ENCODE measurements at regions not wholly inside any gene's neighbourhood (a gene's known extent, or its start where the extent isn't known, plus 50 kb on each side); places are given as distances from the start of the nearest gene placed in this dataset.

- H3K36me3 ChIP-seq: no peaks in the 10 kb centered on the region
- peak overlapping the region in 1 of 2 donors; percentile 57 for H3K27ac ChIP-seq
- H3K4me1 ChIP-seq: no peaks in the 10 kb centered on the region
- no peak overlapping the region for H3K4me3 ChIP-seq
- intact Hi-C loops (cut with DNase I; ENCODE audit: low total_unique reads): no loop called here
- H3K27me3 ChIP-seq: no peaks in the 10 kb centered on the region
- no peaks in the 10 kb centered on the region for H3K9me3 ChIP-seq
- no peak for DNase-seq
- no peak for TF ChIP-seq CTCF (IDR thresholded peaks at IDR 0.05)
- TF ChIP-seq POLR2A (IDR thresholded peaks at IDR 0.05): no peak
These were observed 133.2 kb downstream of the ADAMTS15 start for GRCh38 chr11:130581646-130582045.

- no peak overlapping the region for H3K27ac ChIP-seq
- no peaks in the 10 kb centered on the region for H3K36me3 ChIP-seq
- H3K4me3 ChIP-seq: no peak overlapping the region
- no peaks in the 10 kb centered on the region for H3K4me1 ChIP-seq
- DNase-seq: no peak
- H3K9me3 ChIP-seq: no peaks in the 10 kb centered on the region
- no peaks in the 10 kb centered on the region for H3K27me3 ChIP-seq
- intact Hi-C loops (cut with DNase I; ENCODE audit: low total_unique reads): no loop called here
- TF ChIP-seq POLR2A (IDR thresholded peaks at IDR 0.05) (no peak), CTCF (IDR thresholded peaks at IDR 0.05) (no peak)
These were observed 133.7 kb downstream of the ADAMTS15 start for GRCh38 chr11:130582176-130582575.

GRCh38 chr11:130582981-130583380 lies 134.5 kb downstream of the ADAMTS15 start:
- Histone ChIP-seq H3K27ac (no peak overlapping the region), H3K9me3 (no peaks in the 10 kb centered on the region), H3K27me3 (no peaks in the 10 kb centered on the region), H3K4me3 (no peak overlapping the region), H3K4me1 (no peaks in the 10 kb centered on the region), H3K36me3 (no peaks in the 10 kb centered on the region)
- intact Hi-C loops (cut with DNase I; ENCODE audit: low total_unique reads): no loop called here
- no peak for DNase-seq
- no peak for TF ChIP-seq POLR2A (IDR thresholded peaks at IDR 0.05)
- TF ChIP-seq CTCF (IDR thresholded peaks at IDR 0.05): no peak

GRCh38 chr11:130583801-130584211 lies 135.4 kb downstream of the ADAMTS15 start:
- no peak for DNase-seq
- Histone ChIP-seq H3K36me3 (no peaks in the 10 kb centered on the region), H3K27me3 (no peaks in the 10 kb centered on the region), H3K4me3 (no peak overlapping the region), H3K4me1 (no peaks in the 10 kb centered on the region), H3K27ac (no peak overlapping the region), H3K9me3 (no peaks in the 10 kb centered on the region)
- intact Hi-C loops (cut with DNase I; ENCODE audit: low total_unique reads): no loop called here
- TF ChIP-seq POLR2A (IDR thresholded peaks at IDR 0.05): no peak
- no peak for TF ChIP-seq CTCF (IDR thresholded peaks at IDR 0.05)

GRCh38 chr11:130585545-130585944 lies 137.1 kb downstream of the ADAMTS15 start:
- H3K4me1 ChIP-seq: no peaks in the 10 kb centered on the region
- no peak overlapping the region for H3K4me3 ChIP-seq
- intact Hi-C loops (cut with DNase I; ENCODE audit: low total_unique reads): no loop called here
- H3K27ac ChIP-seq: no peak overlapping the region
- H3K9me3 ChIP-seq: no peaks in the 10 kb centered on the region
- no peaks in the 10 kb centered on the region for H3K36me3 ChIP-seq
- DNase-seq: no peak
- no peak for TF ChIP-seq CTCF (IDR thresholded peaks at IDR 0.05)
- TF ChIP-seq POLR2A (IDR thresholded peaks at IDR 0.05): no peak
- no peaks in the 10 kb centered on the region for H3K27me3 ChIP-seq

All from uterus (tissue), 3 donors.